ENCODE measurements at regions not wholly inside any gene's neighbourhood (a gene's known extent, or its start where the extent isn't known, plus 50 kb on each side); places are given as distances from the start of the nearest gene placed in this dataset.

- Histone ChIP-seq H3K27me3 (ENCODE audit: control insufficient read depth in 4 of 4, insufficient read depth in 4 of 4, low read length in 3 of 4) (no peaks in the 10 kb centered on the region), H3K4me3 (ENCODE audit: low read depth in 1 of 3, low read length in 3 of 3) (no peak overlapping the region), H3K4me1 (ENCODE audit: control insufficient read depth in 4 of 4, insufficient read depth in 4 of 4, low read length in 3 of 4) (no peaks in the 10 kb centered on the region), H3K9me3 (ENCODE audit: control insufficient read depth in 4 of 4, low read length in 3 of 4) (no peaks in the 10 kb centered on the region), H3K27ac (ENCODE audit: low read depth in 1 of 2, low read length in 2 of 2) (no peak overlapping the region), H3K9ac (ENCODE audit: low read depth in 1 of 2, low read length in 2 of 2) (no peak overlapping the region), H3K36me3 (ENCODE audit: control insufficient read depth in 4 of 4, insufficient read depth in 3 of 4, low read depth in 1 of 4, low read length in 3 of 4) (no peaks in the 10 kb centered on the region)
- TF ChIP-seq ZBTB33 (IDR thresholded peaks at IDR 0.05): no peak
- TF ChIP-seq FOXA1 (IDR thresholded peaks at IDR 0.05): no peak
- TF ChIP-seq YY1 (IDR thresholded peaks at IDR 0.05): no peak
- TF ChIP-seq RXRA (IDR thresholded peaks at IDR 0.05): no peak
- TF ChIP-seq REST (IDR thresholded peaks at IDR 0.05): no peak
- no peak for TF ChIP-seq MAX (IDR thresholded peaks at IDR 0.05)
- no peak for TF ChIP-seq EGR1 (IDR thresholded peaks at IDR 0.05; ENCODE audit: low read depth in 2 of 2)
- TF ChIP-seq ATF3 (IDR thresholded peaks at IDR 0.05): no peak
- TF ChIP-seq JUND (IDR thresholded peaks at IDR 0.05): no peak
- TF ChIP-seq NR2F2 (IDR thresholded peaks at IDR 0.05): no peak
- no peak for DNase-seq (ENCODE audit: low spot score)
- WGBS: 75% methylated on average over 2 of the region's 2 CpGs
Observed at GRCh38 chr2:228282376-228282775, 100.9 kb upstream of the SPHKAP start.

- no peaks in the 10 kb centered on the region for H3K9me3 ChIP-seq (ENCODE audit: control insufficient read depth in 4 of 4, low read length in 3 of 4)
- no peaks in the 10 kb centered on the region for H3K4me1 ChIP-seq (ENCODE audit: control insufficient read depth in 4 of 4, insufficient read depth in 4 of 4, low read length in 3 of 4)
- TF ChIP-seq MAX (IDR thresholded peaks at IDR 0.05) (no peak), CTCF (IDR thresholded peaks at IDR 0.05; ENCODE audit: low read depth, low read length, missing input control) (no peak), TAF1 (conservative IDR thresholded peaks at IDR 0.05) (no peak), REST (IDR thresholded peaks at IDR 0.05) (no peak)
- no peak overlapping the region for H3K27ac ChIP-seq (ENCODE audit: low read depth in 1 of 2, low read length in 2 of 2)
- DNase-seq (ENCODE audit: low spot score): no peak
- no peak overlapping the region for H3K9ac ChIP-seq (ENCODE audit: low read depth in 1 of 2, low read length in 2 of 2)
- no peak overlapping the region for H3K4me3 ChIP-seq (ENCODE audit: low read depth in 1 of 3, low read length in 3 of 3)
- peaks cover 0 to 4% (median 0%) of the 10 kb centered on the region in 4 donors for H3K27me3 ChIP-seq (ENCODE audit: control insufficient read depth in 4 of 4, insufficient read depth in 4 of 4, low read length in 3 of 4)
- WGBS: 66% methylated on average over 6 of the region's 6 CpGs
- no peaks in the 10 kb centered on the region for H3K36me3 ChIP-seq (ENCODE audit: control insufficient read depth in 4 of 4, insufficient read depth in 3 of 4, low read depth in 1 of 4, low read length in 3 of 4)
Observed at GRCh38 chr2:228273159-228273558, 91.7 kb upstream of the SPHKAP start.

Measured in liver (tissue), 8 donors.